Left lung (tissue), 4 donors: ENCODE measurements at regions not wholly inside any gene's neighbourhood (a gene's known extent, or its start where the extent isn't known, plus 50 kb on each side); places are given as distances from the start of the nearest gene placed in this dataset.
A peak's percentile ranks its signal among the peaks of the same experiment; 100 is the strongest.

ENCODE experiments used
- ATAC-seq: fragments of 200-7000 bp; cut with Tn5 transposase; one replicate; pipeline ENCODE4 v1.9.1; 2020; ENCODE audit warnings: moderate library complexity
- DNase-seq, 4 donors: peaks; one replicate each; pipeline ENCODE4 v3.0.0-alpha.2; 2013 to 2020
- H3K27ac ChIP-seq, 2 donors: fragments of 200-600 bp; sonication (generic) in 1 of 2; one replicate each; pipeline versions ENCODE4 v1.5.0 to v1.8.0; 2020 to 2021
- H3K27me3 ChIP-seq, 2 donors: fragments of 200-600 bp; sonication (generic) in 1 of 2; one replicate each; pipeline versions ENCODE4 v1.5.0 to v1.8.0; 2020 to 2021
- H3K36me3 ChIP-seq, 2 donors: fragments of 200-600 bp; sonication (generic) in 1 of 2; one replicate each; pipeline versions ENCODE4 v1.5.0 to v1.8.0; 2020 to 2021
- H3K4me1 ChIP-seq, 2 donors: fragments of 200-600 bp; one replicate each; pipeline ENCODE4 v1.8.0; 2021
- H3K4me3 ChIP-seq, 2 donors: fragments of 200-600 bp; sonication (generic) in 1 of 2; one replicate each; pipeline versions ENCODE4 v1.5.0 to v1.8.0; 2020 to 2021; ENCODE audit warnings: mild to moderate bottlenecking in 1 of 2
- H3K9me3 ChIP-seq, 2 donors: fragments of 200-600 bp; sonication (generic) in 1 of 2; one replicate each; pipeline versions ENCODE4 v1.5.0 to v1.8.0; 2020 to 2021
- intact Hi-C, 2 donors: fragments of 100-400 bp; cut with DNase I; formaldehyde crosslinking; loops; one replicate each; pipeline versions ENCODE4 v1.11.2 to v1.14.2; 2022
- TF ChIP-seq, protein P1 (sequence below), 2 donors: fragments of 200-600 bp; sonication (generic) in 1 of 2; IDR thresholded peaks; one replicate each; pipeline versions ENCODE4 v1.5.0 to v1.8.0; 2021; ENCODE audit warnings: antibody characterized with exemption in 2 of 2
- donor health status: DM: no; HTN: yes; CAD: no.
- donor health status: DM: no; HTN: no; CAD: no.

GRCh38 chr15:66648588-66648987, 53.4 kb upstream of the SMAD6 start:
- ATAC-seq (no peak), DNase-seq (no peak)
- Histone ChIP-seq H3K4me3 (no peak overlapping the region), H3K9me3 (no peaks in the 10 kb centered on the region), H3K27me3 (no peaks in the 10 kb centered on the region), H3K27ac (no peak overlapping the region), H3K36me3 (no peaks in the 10 kb centered on the region), H3K4me1 (peaks cover 0 to 38% of the 10 kb centered on the region in 2 donors)
- TF ChIP-seq, protein P1, sequence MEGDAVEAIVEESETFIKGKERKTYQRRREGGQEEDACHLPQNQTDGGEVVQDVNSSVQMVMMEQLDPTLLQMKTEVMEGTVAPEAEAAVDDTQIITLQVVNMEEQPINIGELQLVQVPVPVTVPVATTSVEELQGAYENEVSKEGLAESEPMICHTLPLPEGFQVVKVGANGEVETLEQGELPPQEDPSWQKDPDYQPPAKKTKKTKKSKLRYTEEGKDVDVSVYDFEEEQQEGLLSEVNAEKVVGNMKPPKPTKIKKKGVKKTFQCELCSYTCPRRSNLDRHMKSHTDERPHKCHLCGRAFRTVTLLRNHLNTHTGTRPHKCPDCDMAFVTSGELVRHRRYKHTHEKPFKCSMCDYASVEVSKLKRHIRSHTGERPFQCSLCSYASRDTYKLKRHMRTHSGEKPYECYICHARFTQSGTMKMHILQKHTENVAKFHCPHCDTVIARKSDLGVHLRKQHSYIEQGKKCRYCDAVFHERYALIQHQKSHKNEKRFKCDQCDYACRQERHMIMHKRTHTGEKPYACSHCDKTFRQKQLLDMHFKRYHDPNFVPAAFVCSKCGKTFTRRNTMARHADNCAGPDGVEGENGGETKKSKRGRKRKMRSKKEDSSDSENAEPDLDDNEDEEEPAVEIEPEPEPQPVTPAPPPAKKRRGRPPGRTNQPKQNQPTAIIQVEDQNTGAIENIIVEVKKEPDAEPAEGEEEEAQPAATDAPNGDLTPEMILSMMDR (IDR thresholded peaks at IDR 0.05) = no peak
- intact Hi-C loops = no loop called here

DNA sequence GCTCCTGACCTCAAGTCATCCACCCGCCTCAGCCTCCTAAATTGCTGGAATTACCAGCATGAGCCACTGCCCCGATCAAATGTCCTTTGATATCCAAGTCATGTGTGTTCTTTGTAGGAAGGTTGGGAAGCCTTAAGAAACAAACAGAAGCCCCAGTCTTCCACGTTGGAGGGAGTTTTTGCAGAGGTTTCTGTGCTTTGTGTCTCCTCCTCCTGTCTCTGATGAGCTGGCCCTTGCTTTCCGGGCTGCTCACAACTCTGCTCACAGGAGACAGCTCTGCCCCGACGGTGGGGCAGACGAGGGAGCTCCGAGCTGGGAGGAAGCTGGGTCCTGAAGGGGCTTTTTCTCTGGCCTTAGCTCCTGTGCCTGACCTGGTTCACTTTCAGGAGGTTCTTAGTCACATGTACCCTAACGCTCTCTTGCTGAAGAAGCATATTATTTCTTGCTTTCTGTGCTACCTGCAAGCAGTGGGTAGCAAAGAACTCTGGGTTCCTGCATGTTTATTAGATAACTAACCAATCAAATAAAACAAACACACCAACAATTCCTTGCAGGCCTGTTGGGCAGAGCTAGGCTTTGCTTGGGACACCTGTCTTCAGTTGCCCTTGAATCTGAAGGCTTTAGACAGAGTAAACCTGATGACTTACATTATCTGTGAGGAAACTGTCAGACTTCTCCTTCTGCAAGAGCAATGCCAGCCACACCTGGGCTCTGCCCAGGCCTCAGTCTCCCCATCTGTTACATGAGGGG, 52.6 kb upstream of the SMAD6 start:
- intact Hi-C loops = no loop called here

GRCh38 chr15:66650433-66650832, 51.6 kb upstream of the SMAD6 start:
- H3K27me3 ChIP-seq = peaks cover 0 to 12% of the 10 kb centered on the region in 2 donors
- H3K4me1 ChIP-seq = peaks cover 0 to 54% of the 10 kb centered on the region in 2 donors
- no peaks in the 10 kb centered on the region for H3K36me3 ChIP-seq
- no peak overlapping the region for H3K4me3 ChIP-seq
- TF ChIP-seq, protein P1 (IDR thresholded peaks at IDR 0.05) = no peak
- intact Hi-C loops = no loop called here
- H3K27ac ChIP-seq = peak overlapping the region in 1 of 2 donors; percentile 61
- DNase-seq = peak in 2 of 4 donors; percentile 77 to 83
- H3K9me3 ChIP-seq = no peaks in the 10 kb centered on the region
- peak; percentile 83 for ATAC-seq

More for the DNA sequence above, 52.6 kb upstream of the SMAD6 start:
- peaks cover 0 to 44% of the 10 kb centered on the region in 2 donors for H3K4me1 ChIP-seq
- no peak for DNase-seq
- no peak overlapping the region for H3K4me3 ChIP-seq
- no peak overlapping the region for H3K27ac ChIP-seq
- peaks cover 0 to 2% of the 10 kb centered on the region in 2 donors for H3K27me3 ChIP-seq
- TF ChIP-seq, protein P1 (IDR thresholded peaks at IDR 0.05) = no peak
- ATAC-seq = no peak
- H3K9me3 ChIP-seq = no peaks in the 10 kb centered on the region
- no peaks in the 10 kb centered on the region for H3K36me3 ChIP-seq

- H3K4me3 ChIP-seq = no peak overlapping the region
- H3K4me1 ChIP-seq = peaks cover 0 to 46% of the 10 kb centered on the region in 2 donors
- H3K27ac ChIP-seq = peak overlapping the region in 1 of 2 donors; percentile 61
- no peak for DNase-seq
- no peaks in the 10 kb centered on the region for H3K36me3 ChIP-seq
- no peaks in the 10 kb centered on the region for H3K9me3 ChIP-seq
- TF ChIP-seq, protein P1 (IDR thresholded peaks at IDR 0.05) = no peak
- intact Hi-C loops = no loop called here
- peaks cover 0 to 18% of the 10 kb centered on the region in 2 donors for H3K27me3 ChIP-seq
- no peak for ATAC-seq
Observed at GRCh38 chr15:66651198-66651597, 50.8 kb upstream of the SMAD6 start.

GRCh38 chr15:66651913-66652642, 50.0 kb upstream of the SMAD6 start:
- intact Hi-C loops = no loop called here
- no peak overlapping the region for H3K27ac ChIP-seq
- no peak for ATAC-seq

More at GRCh38 chr15:66651913-66652642, 50.0 kb upstream of the SMAD6 start:
- DNase-seq = no peak
- Histone ChIP-seq H3K4me3 (no peak overlapping the region), H3K36me3 (no peaks in the 10 kb centered on the region), H3K27me3 (peaks cover 0 to 18% of the 10 kb centered on the region in 2 donors), H3K9me3 (no peaks in the 10 kb centered on the region), H3K4me1 (peaks cover 0 to 46% of the 10 kb centered on the region in 2 donors)
- TF ChIP-seq, protein P1 (IDR thresholded peaks at IDR 0.05) = no peak
